GM18873 (cell line): ENCODE measurements at regions not wholly inside any gene's neighbourhood (a gene's known extent, or its start where the extent isn't known, plus 50 kb on each side); places are given as distances from the start of the nearest gene placed in this dataset.
"Not testable (repeated sequence)": the region's sequence is repeated elsewhere in the genome, so short reads cannot be mapped to it uniquely, and the experiment has no call there.

ENCODE experiments used
- ATAC-seq: cut with Tn5 transposase; IDR thresholded peaks from one replicate; pipeline ENCODE4 v1.9.1; 2021; ENCODE audit warnings: mild to moderate bottlenecking, moderate library complexity, moderate number of reproducible peaks; ENCODE audit not compliant: unreplicated experiment, low FRiP score

- ATAC-seq: no peak
Observed at GRCh38 chr6:135701426-135701825, 150.1 kb upstream of the PDE7B start.

- ATAC-seq: no peak
Observed at GRCh38 chr6:135703007-135703406, 148.5 kb upstream of the PDE7B start.

- ATAC-seq: no peak
Observed at GRCh38 chr6:135703621-135704020, 147.9 kb upstream of the PDE7B start.

GRCh38 chr6:135707426-135707825, 144.1 kb upstream of the PDE7B start:
- ATAC-seq: no peak

- ATAC-seq: no peak
Observed at GRCh38 chr6:135710042-135710441, 141.5 kb upstream of the PDE7B start.

- ATAC-seq: no peak
Observed at GRCh38 chr6:135722190-135722589, 129.3 kb upstream of the PDE7B start.

- no peak for ATAC-seq
Observed at GRCh38 chr6:135722679-135723078, 128.8 kb upstream of the PDE7B start.

- no peak for ATAC-seq
Observed at GRCh38 chr6:135728589-135728988, 122.9 kb upstream of the PDE7B start.

- no peak for ATAC-seq
Observed at GRCh38 chr6:135731116-135731515, 120.4 kb upstream of the PDE7B start.

GRCh38 chr6:135736351-135736750, 115.2 kb upstream of the PDE7B start:
- ATAC-seq: not testable (repeated sequence)

GRCh38 chr6:135738636-135739035, 112.9 kb upstream of the PDE7B start:
- no peak for ATAC-seq

- no peak for ATAC-seq
Observed at GRCh38 chr6:135739288-135739687, 112.2 kb upstream of the PDE7B start.

- ATAC-seq: no peak
Observed at GRCh38 chr6:135740580-135740979, 110.9 kb upstream of the PDE7B start.

GRCh38 chr6:135743476-135743875, 108.0 kb upstream of the PDE7B start:
- ATAC-seq: no peak

GRCh38 chr6:135748189-135748588, 103.3 kb upstream of the PDE7B start:
- ATAC-seq: no peak

- ATAC-seq: no peak
Observed at GRCh38 chr6:135750081-135750480, 101.4 kb upstream of the PDE7B start.

GRCh38 chr6:135753196-135753595, 98.3 kb upstream of the PDE7B start:
- ATAC-seq: no peak

- ATAC-seq: no peak
Observed at GRCh38 chr6:135759831-135760230, 91.7 kb upstream of the PDE7B start.

GRCh38 chr6:135774006-135774405, 77.5 kb upstream of the PDE7B start:
- no peak for ATAC-seq

- ATAC-seq: no peak
Observed at GRCh38 chr6:135779213-135779612, 72.3 kb upstream of the PDE7B start.

GRCh38 chr6:135780326-135780725, 71.2 kb upstream of the PDE7B start:
- no peak for ATAC-seq

GRCh38 chr6:135782546-135782945, 69.0 kb upstream of the PDE7B start:
- ATAC-seq: no peak

GRCh38 chr6:135784507-135784906, 67.0 kb upstream of the PDE7B start:
- ATAC-seq: no peak
